Fibroblast of mammary gland (primary cell): ENCODE measurements at regions not wholly inside any gene's neighbourhood (a gene's known extent, or its start where the extent isn't known, plus 50 kb on each side); places are given as distances from the start of the nearest gene placed in this dataset.

Experiments
- DNase-seq: peaks from one replicate; pipeline ENCODE4 v3.0.0-alpha.2; 2010; ENCODE audit warnings: low read depth
- H3K4me3 ChIP-seq: 2 replicates; pipeline ENCODE4 v1.5.1; 2011; ENCODE audit warnings: low read depth, mild to moderate bottlenecking, low read length, moderate library complexity; ENCODE audit not compliant: control insufficient read depth
- CTCF ChIP-seq: conservative IDR thresholded peaks from 2 replicates; pipeline ENCODE4 v1.5.1; 2011; ENCODE audit warnings: low read depth, low read length, inconsistent platforms; ENCODE audit not compliant: control insufficient read depth, insufficient read depth

DNA sequence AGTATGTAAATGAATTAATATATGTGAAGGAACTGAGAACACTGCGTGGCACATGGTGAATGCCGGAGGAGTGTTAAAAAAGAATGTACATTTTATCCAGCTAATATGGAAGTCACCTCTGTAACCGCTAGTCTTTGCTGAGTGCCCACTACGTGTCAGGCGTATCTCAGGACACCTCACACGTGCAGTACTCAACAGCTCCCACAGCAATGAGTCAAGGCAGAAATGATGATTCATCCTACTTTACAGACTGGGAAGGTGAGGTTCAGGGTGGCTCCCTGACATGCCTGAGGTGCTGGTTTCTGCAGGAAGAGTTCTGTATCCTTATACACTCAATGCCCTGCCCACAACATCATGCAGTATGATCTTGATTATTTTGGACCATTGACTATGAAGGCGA, 487.0 kb downstream of the HAPSTR1 start:
- no peak for TF ChIP-seq CTCF
- no peak for DNase-seq
- no peak overlapping the region for H3K4me3 ChIP-seq

- no peak for DNase-seq
- no peak for TF ChIP-seq CTCF
These were observed 488.6 kb downstream of the HAPSTR1 start for GRCh38 chr16:9580025-9580424.

DNA sequence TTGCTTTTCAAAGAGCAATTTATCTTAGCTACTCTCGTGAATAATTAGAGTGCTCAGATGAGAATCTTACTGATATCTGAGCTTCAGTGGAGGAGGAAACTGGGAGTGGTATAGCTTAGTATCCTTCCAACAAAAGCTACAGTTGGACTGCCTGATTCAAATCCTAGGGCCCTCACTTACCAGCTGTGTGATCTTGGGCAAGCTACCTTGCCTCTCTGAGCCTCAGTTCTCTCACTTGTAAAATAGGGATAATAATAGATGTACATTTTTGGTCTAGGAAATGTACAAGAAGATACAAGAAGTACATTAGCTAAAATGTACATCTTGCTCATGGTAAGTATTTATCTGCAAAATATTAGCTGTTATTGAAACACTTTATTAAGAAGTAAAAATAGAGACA, 502.0 kb downstream of the HAPSTR1 start:
- H3K4me3 ChIP-seq: no peak overlapping the region
- DNase-seq: no peak
- TF ChIP-seq CTCF: no peak

More at GRCh38 chr16:9580025-9580424, 488.6 kb downstream of the HAPSTR1 start:
- H3K4me3 ChIP-seq: no peak overlapping the region

DNA sequence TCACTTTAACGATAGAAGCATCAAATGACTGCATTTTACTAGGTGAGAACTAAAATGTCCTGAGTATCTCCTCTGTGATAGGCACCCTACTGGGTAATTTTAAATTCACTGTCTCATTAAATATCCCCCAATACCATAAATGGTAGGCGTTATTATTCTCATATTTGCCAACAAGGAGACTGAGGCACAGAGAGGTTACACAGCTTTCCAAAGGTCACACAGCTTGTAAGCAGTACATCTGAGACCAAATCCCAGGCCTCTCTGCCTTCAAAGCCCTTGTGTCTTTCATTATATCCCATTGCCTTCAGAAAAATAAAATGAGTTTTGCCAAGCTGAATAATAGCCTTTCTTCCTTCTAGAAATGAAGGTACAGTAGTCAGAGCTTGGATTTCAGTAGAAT, 502.6 kb downstream of the HAPSTR1 start:
- no peak for TF ChIP-seq CTCF
- H3K4me3 ChIP-seq: no peak overlapping the region
- DNase-seq: no peak

GRCh38 chr16:9594946-9595345, 503.5 kb downstream of the HAPSTR1 start:
- no peak overlapping the region for H3K4me3 ChIP-seq
- TF ChIP-seq CTCF: no peak
- DNase-seq: no peak

GRCh38 chr16:9595393-9595792, 503.9 kb downstream of the HAPSTR1 start:
- no peak for DNase-seq
- no peak for TF ChIP-seq CTCF
- H3K4me3 ChIP-seq: no peak overlapping the region

GRCh38 chr16:9596788-9597187, 505.3 kb downstream of the HAPSTR1 start:
- no peak overlapping the region for H3K4me3 ChIP-seq
- TF ChIP-seq CTCF: no peak
- DNase-seq: no peak
